Epidermal melanocyte (primary cell): ENCODE measurements at regions not wholly inside any gene's neighbourhood (a gene's known extent, or its start where the extent isn't known, plus 50 kb on each side); places are given as distances from the start of the nearest gene placed in this dataset.

Experiments used
- DNase-seq: peaks from one replicate; pipeline ENCODE4 v3.0.0; 2011; ENCODE audit warnings: low spot score; ENCODE audit not compliant: insufficient read length

- DNase-seq: no peak
Observed at GRCh38 chr11:115918576-115918975, 414.4 kb upstream of the CADM1 start.

GRCh38 chr11:115916608-115917007 lies 412.4 kb upstream of the CADM1 start:
- no peak for DNase-seq

- no peak for DNase-seq
Observed at GRCh38 chr11:115912484-115912945, 408.3 kb upstream of the CADM1 start.

GRCh38 chr11:115911613-115912346 lies 407.6 kb upstream of the CADM1 start:
- DNase-seq: no peak

GRCh38 chr11:115910379-115910778 lies 406.2 kb upstream of the CADM1 start:
- DNase-seq: no peak

GRCh38 chr11:115906171-115906570 lies 402.0 kb upstream of the CADM1 start:
- no peak for DNase-seq

- DNase-seq: no peak
Observed at GRCh38 chr11:115905341-115906000, 401.3 kb upstream of the CADM1 start.

- no peak for DNase-seq
Observed at GRCh38 chr11:115903179-115903578, 399.0 kb upstream of the CADM1 start.

GRCh38 chr11:115901069-115901468 lies 396.9 kb upstream of the CADM1 start:
- no peak for DNase-seq

- DNase-seq: no peak
Observed at GRCh38 chr11:115900111-115900510, 395.9 kb upstream of the CADM1 start.

GRCh38 chr11:115897707-115898106 lies 393.5 kb upstream of the CADM1 start:
- no peak for DNase-seq

GRCh38 chr11:115896084-115896483 lies 391.9 kb upstream of the CADM1 start:
- DNase-seq: no peak

GRCh38 chr11:115895594-115895993 lies 391.4 kb upstream of the CADM1 start:
- DNase-seq: no peak

GRCh38 chr11:115894176-115894575 lies 390.0 kb upstream of the CADM1 start:
- no peak for DNase-seq

GRCh38 chr11:115893461-115894099 lies 389.4 kb upstream of the CADM1 start:
- DNase-seq: no peak

GRCh38 chr11:115892016-115892415 lies 387.8 kb upstream of the CADM1 start:
- DNase-seq: no peak

- DNase-seq: no peak
Observed at GRCh38 chr11:115891581-115891980, 387.4 kb upstream of the CADM1 start.

- DNase-seq: no peak
Observed at GRCh38 chr11:115890500-115890899, 386.3 kb upstream of the CADM1 start.

GRCh38 chr11:115889712-115890111 lies 385.5 kb upstream of the CADM1 start:
- DNase-seq: no peak

- no peak for DNase-seq
Observed at GRCh38 chr11:115887727-115888126, 383.5 kb upstream of the CADM1 start.

GRCh38 chr11:115887316-115887715 lies 383.1 kb upstream of the CADM1 start:
- DNase-seq: no peak

- no peak for DNase-seq
Observed at GRCh38 chr11:115886422-115886733, 382.2 kb upstream of the CADM1 start.
